ENCODE measurements at regions not wholly inside any gene's neighbourhood (a gene's known extent, or its start where the extent isn't known, plus 50 kb on each side); places are given as distances from the start of the nearest gene placed in this dataset.

DNA sequence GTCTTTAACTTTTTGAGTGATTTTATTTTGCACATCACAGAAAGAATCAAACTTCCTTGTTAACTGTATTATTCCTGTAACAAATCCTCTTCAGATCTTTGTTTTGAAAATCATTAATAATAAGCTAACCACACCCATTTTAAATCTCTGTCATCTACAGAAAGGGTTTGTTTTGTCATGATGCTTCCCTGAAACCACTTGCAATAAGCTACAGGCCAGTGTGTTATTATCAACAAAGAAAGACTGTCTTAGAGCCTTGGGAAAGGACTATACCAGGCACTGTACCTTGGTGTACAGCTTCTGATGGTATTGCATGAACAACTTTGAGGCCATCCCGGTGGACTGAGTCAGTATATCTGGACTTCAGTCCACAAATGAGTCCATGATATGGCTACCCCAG, 145.3 kb upstream of the FAM3C start (continued):
- TF ChIP-seq, protein P1, sequence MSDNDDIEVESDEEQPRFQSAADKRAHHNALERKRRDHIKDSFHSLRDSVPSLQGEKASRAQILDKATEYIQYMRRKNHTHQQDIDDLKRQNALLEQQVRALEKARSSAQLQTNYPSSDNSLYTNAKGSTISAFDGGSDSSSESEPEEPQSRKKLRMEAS (IDR thresholded peaks at IDR 0.05; ENCODE audit: low read depth) = no peak
- no peak for TF ChIP-seq RAD21 (IDR thresholded peaks at IDR 0.05; ENCODE audit: low read length)
- no peak for TF ChIP-seq FOXJ3 (CRISPR knock-in tag; IDR thresholded peaks at IDR 0.05)
- TF ChIP-seq, protein P2, sequence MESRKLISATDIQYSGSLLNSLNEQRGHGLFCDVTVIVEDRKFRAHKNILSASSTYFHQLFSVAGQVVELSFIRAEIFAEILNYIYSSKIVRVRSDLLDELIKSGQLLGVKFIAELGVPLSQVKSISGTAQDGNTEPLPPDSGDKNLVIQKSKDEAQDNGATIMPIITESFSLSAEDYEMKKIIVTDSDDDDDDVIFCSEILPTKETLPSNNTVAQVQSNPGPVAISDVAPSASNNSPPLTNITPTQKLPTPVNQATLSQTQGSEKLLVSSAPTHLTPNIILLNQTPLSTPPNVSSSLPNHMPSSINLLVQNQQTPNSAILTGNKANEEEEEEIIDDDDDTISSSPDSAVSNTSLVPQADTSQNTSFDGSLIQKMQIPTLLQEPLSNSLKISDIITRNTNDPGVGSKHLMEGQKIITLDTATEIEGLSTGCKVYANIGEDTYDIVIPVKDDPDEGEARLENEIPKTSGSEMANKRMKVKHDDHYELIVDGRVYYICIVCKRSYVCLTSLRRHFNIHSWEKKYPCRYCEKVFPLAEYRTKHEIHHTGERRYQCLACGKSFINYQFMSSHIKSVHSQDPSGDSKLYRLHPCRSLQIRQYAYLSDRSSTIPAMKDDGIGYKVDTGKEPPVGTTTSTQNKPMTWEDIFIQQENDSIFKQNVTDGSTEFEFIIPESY (IDR thresholded peaks at IDR 0.05; ENCODE audit: borderline replicate concordance, low read depth) = no peak
- TF ChIP-seq, protein P3, sequence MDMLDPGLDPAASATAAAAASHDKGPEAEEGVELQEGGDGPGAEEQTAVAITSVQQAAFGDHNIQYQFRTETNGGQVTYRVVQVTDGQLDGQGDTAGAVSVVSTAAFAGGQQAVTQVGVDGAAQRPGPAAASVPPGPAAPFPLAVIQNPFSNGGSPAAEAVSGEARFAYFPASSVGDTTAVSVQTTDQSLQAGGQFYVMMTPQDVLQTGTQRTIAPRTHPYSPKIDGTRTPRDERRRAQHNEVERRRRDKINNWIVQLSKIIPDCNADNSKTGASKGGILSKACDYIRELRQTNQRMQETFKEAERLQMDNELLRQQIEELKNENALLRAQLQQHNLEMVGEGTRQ (IDR thresholded peaks at IDR 0.05; ENCODE audit: borderline replicate concordance, low read depth, low read length) = no peak

DNA sequence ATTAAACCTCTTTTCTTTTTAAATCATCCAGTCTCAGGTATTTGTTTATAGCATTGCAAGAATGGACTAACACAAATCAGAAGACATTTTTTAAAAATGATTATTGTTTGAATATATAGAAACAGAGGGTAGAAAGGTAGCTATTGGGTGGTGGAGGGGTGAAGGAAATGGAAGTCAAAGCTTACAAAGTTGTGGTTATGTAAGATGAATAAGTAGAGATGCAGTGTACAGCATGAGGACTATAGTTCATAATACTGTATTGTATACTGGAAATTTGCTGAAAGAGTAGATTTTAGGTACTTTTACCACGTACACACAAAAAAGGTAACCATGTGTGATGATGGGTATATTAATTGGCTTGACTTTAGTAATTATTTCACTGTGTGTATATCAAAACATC, 144.0 kb upstream of the FAM3C start:
- CTCF ChIA-PET = interaction anchor here (0.9 kb wide), 1 partner anchor 174 kb away, joined by 3 read pairs; no protein-coding TSS in a partner anchor

More for the DNA sequence above, 144.0 kb upstream of the FAM3C start:
- Histone ChIP-seq H3K36me3 (replicated peaks in 1 of 2; ENCODE audit: control insufficient read depth in 1 of 2, insufficient read depth in 2 of 2, low read length in 1 of 2) (no peaks in the 10 kb centered on the region), H3K9ac (no peak overlapping the region), H3K4me2 (no peak overlapping the region), H3K9me3 (no peaks in the 10 kb centered on the region), H4K20me1 (ENCODE audit: insufficient read depth) (no peaks in the 10 kb centered on the region), H3K27ac (ENCODE audit: low read depth in 2 of 2, low read length in 1 of 2) (no peak overlapping the region), H3K9me2 (no peaks in the 10 kb centered on the region), H3K27me3 (ENCODE audit: insufficient read depth) (no peaks in the 10 kb centered on the region), H2AFZ (ENCODE audit: low read depth) (no peak overlapping the region), H3K4me3 (ENCODE audit: low read depth in 2 of 2, low read length in 1 of 2) (no peak overlapping the region), H3F3A (replicated peaks; ENCODE audit: insufficient read depth) (peaks cover 15% of the 10 kb centered on the region), H3K79me2 (ENCODE audit: insufficient read depth) (no peaks in the 10 kb centered on the region), H3K4me1 (ENCODE audit: control insufficient read depth in 1 of 2, insufficient read depth in 2 of 2, low read depth in 1 of 2, low read length in 1 of 2) (peaks cover 0 to 9% of the 10 kb centered on the region in 2 experiments; a peak in 1 of 4 replicates)
- TF ChIP-seq, protein P4, sequence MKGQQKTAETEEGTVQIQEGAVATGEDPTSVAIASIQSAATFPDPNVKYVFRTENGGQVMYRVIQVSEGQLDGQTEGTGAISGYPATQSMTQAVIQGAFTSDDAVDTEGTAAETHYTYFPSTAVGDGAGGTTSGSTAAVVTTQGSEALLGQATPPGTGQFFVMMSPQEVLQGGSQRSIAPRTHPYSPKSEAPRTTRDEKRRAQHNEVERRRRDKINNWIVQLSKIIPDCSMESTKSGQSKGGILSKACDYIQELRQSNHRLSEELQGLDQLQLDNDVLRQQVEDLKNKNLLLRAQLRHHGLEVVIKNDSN (IDR thresholded peaks at IDR 0.05; ENCODE audit: borderline replicate concordance, low read depth) = no peak
- no peak for TF ChIP-seq RCOR1 (IDR thresholded peaks at IDR 0.05; ENCODE audit: low read length)
- no peak for TF ChIP-seq FOXJ3 (CRISPR knock-in tag; IDR thresholded peaks at IDR 0.05)
- TF ChIP-seq NRF1 (IDR thresholded peaks at IDR 0.05; ENCODE audit: low read depth, low read length) = no peak
- TF ChIP-seq EZH2phosphoT487 (IDR thresholded peaks at IDR 0.05; ENCODE audit: borderline replicate concordance, low read depth) = no peak
- no peak for TF ChIP-seq MEF2A (IDR thresholded peaks at IDR 0.05; ENCODE audit: borderline replicate concordance, low read depth)
- no peak for TF ChIP-seq ELF1 (IDR thresholded peaks at IDR 0.05)
- TF ChIP-seq SMC3 (IDR thresholded peaks at IDR 0.05; ENCODE audit: low read depth, low read length) = no peak
- TF ChIP-seq JUND (IDR thresholded peaks at IDR 0.05) = no peak
- TF ChIP-seq RXRA (IDR thresholded peaks at IDR 0.05; ENCODE audit: borderline replicate concordance, low read depth) = no peak
- TF ChIP-seq, protein P3 (IDR thresholded peaks at IDR 0.05; ENCODE audit: borderline replicate concordance, low read depth, low read length) = no peak
- POLR2A ChIA-PET = interaction anchor here (0.6 kb wide), 1 partner anchor 10 kb away, joined by 3 read pairs; no protein-coding TSS in a partner anchor
- WGBS (ENCODE audit: low lambda C conversion rate) = 79% methylated on average over 1 of the region's 1 CpG
- no peak for DNase-seq

Measured in SK-N-SH (cell line).